Activated CD4-positive, alpha-beta T cell treated with anti-CD3 and anti-CD28 coated beads, Interleukin-2, Interleukin-4, amounts not matched to agents 100 ng/mL and 50 ng/mL, durations not matched to agents 16 hours and 8 hours (primary cell): ENCODE measurements at regions not wholly inside any gene's neighbourhood (a gene's known extent, or its start where the extent isn't known, plus 50 kb on each side); places are given as distances from the start of the nearest gene placed in this dataset.
"Not testable (repeated sequence)": the region's sequence is repeated elsewhere in the genome, so short reads cannot be mapped to it uniquely, and the experiment has no call there.

ENCODE experiments used
- DNase-seq: peaks from one replicate; pipeline ENCODE4 v3.0.0-alpha.2; 2020; ENCODE audit warnings: low spot score

DNA sequence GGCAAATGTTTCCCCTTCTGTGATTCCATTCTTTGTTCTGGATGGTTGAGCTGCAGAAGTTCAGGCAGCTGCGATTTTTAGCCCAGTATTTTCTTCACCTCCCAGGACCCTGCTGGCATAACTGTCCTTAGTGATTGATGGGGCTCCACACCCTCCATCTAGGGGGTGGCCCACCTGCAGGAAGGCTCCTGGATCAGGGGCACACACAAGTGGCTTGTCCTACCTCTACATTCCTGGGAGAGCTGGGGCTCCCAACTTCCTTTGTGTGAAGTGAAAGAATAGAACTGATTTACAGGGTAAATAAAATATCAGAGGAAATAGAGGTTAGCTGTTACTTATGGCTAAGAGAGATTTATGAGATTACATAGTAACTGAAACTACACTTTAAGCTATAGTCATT, 129.5 kb upstream of the MAP3K7 start:
- no peak for DNase-seq

DNA sequence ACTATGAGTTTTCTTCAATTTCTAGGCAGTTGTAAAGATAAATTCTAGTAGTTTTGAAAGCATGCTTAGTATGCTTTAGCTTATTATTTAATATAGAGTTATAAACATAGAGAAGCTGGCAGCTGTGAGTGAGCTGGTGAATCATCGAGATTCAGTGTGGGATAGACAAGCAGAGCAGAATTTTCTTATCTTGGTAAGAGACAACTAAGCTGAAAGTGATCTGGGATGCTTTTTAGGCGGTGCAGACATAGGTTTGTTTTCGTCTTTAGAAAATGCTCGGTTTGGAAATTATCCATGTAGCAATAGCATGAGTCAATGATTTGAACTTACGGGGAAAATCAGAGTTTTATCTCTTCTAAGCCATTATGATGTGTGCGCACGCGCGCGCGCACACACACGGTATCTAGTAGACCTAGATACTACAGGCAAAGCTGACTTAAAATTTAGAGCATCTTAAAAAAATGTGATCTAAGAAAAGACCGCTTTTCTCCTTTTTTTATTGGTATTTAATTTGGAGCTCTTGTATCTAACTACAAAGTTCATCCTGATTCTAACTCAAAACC, 128.3 kb upstream of the MAP3K7 start:
- DNase-seq = no peak

DNA sequence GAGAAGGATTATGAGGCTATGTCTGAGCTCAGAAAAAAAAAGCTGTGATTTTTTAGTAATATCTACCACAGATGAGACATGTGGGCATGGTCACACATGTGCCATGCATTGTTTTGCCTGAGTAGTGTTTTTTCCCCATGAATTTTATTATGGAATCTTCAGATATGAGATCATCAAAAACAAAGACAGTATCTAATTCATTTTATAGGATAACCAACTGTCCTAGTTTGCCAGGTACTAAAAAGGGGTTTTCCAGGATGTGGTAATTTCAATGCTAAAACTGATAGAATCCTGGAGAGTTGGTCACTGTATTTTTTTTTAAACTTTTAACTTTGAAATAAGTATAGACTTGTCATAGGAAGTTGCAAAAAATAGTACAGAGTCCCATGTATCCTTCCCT, 127.4 kb upstream of the MAP3K7 start:
- no peak for DNase-seq

DNA sequence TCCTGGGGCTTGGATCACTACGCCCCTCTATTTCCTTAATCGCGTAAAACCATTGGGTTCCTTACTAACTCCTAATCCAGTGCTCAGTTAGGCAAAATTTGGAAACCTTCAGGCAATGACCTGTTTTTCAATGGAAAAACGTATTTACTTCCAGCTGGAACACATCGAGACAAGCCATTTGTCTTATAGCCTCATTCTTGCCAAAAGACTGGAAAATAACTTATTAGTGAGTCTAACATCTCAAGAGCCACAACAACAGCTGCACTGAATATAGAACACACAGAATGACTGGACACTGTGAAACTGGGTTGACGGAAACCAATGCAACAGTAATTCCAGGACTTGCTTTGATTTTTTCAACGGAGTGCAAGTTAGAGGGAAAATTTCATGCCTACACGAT, 125.2 kb upstream of the MAP3K7 start:
- no peak for DNase-seq

DNA sequence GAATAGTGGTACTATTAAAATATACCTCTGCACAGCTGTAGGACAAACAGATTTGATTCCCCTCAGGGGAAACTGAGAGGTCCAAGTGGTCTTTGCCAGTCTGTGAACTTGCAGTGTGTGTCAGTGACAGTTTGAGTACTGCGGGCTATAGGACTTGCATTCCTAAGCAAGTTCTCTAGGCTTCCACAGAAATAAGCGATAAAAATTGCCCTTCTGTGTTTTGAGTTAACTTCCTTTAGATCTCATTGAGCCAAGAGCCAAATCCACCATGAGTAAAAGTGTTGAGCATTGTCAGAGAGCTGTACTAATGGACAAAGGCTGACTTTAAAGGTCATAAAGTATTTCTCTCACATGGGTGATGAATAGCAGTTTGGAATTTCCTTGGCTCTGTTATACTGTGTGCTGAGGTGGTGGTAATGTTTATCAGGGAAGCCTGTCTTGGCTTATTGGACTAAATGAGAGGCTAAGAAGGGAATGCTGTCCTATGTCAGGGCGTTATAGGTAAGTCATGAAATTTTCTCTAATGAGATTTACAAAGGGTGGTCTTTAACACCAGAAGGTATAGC, 122.6 kb upstream of the MAP3K7 start:
- DNase-seq = no peak

DNA sequence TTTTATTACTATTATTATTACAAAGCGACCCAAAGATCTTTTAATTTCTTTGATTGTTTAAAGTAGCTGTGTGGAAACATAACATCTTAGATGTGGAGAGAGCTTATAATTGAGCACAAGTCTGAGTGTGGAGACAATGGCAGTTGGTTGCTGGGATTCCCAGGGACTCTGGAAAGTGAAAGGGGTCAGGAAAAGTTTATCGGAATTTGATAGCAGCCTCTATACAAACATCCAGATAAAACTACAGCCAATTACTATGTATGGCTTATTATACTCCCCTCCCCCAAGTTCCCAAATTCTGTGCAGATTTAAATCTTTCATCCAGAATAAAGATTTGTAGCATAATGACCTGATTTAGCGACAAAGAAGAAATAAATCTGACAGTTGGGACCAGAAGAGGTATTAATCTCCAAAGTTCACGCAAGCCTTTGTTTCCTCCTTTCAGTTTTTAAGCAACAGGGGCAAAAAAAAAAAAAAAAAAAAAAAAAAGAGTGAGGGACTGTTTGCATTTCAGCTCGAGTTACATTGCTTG, 121.4 kb upstream of the MAP3K7 start:
- no peak for DNase-seq

DNA sequence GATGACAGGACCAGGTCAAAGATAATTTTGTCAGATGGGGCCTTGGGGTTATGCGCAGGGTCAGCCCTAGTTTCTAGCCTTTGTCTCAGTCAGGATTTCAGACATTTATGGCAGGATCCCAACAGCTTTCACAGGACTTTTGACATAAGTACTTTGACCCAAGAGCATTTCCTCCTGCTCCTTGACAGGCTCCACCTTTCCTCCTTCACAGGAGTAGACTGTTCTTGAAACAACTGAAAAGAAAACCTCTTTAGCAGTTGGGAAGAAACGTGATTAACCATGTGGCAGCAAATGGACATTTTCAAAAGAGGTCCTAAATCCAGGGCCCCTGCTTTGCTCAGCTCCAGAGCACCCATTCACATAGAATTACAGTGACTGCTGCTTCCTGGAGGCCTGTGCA, 120.4 kb upstream of the MAP3K7 start:
- DNase-seq = no peak

DNA sequence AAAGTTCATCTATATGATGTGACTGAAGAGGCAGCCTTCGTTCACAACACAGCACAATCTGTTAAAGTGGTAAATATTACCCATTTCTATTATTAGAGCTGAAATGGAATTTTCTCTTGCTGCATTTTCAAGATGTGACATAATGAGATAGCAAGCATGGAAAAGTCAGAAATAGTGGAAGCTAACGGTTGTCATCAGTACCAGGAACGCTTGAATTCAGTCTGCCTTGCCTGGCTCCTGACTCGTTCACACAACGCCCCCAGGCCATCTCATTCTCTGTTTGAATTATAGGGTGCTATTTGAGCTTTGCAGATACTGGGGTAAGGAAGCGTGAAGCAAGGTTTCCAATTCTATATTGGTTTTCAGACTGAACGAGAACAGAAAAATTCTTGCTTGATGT, 116.5 kb upstream of the MAP3K7 start:
- no peak for DNase-seq

DNA sequence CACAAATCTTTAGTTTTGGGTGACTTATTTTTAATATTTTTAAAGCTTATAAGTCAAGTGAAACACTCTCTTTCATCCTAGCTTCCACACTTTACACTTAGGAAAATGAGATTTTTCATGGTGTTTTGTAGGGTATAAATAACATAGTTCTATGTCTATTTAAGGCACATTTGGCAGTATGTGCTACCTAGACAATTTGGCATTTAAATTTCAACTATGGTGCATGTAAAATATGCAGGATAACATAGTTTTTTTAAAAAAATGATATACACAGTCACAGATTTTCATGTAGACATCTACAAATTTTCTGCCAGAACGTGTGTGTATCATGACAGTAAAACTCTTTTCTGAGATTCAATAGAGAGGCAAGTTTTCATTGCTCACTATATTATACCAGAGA, 115.1 kb upstream of the MAP3K7 start:
- no peak for DNase-seq

DNA sequence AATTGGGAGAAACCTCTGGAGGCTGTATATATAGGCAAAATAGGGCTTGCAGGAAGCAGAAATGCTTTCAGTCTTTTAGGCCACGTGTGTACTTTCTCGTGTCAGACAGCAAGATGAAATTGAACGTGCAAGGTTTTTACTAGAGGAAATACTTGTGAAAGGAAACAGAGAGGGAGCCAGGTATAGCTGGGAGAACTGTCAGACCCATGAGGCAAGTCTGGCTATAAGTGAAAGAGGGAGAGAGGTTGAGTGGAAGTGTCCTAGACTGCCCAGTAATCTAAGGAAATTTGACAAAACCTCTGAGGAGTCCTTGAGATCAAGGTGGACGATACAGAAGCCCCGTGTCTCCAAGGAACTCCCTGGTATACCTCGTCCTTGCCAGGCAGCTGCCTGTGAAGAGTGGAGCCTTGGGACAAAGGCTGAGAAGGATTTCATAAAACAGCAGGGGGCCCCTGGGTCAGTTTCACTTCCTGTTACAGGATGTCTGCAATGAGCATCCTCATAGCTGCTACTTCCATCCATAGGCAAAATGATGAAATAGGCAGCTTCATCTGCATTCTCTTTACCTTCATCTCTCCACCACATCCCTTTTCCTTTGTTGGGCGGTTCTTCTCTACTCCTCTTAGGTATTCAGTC, 114.4 kb upstream of the MAP3K7 start:
- DNase-seq = no peak

DNA sequence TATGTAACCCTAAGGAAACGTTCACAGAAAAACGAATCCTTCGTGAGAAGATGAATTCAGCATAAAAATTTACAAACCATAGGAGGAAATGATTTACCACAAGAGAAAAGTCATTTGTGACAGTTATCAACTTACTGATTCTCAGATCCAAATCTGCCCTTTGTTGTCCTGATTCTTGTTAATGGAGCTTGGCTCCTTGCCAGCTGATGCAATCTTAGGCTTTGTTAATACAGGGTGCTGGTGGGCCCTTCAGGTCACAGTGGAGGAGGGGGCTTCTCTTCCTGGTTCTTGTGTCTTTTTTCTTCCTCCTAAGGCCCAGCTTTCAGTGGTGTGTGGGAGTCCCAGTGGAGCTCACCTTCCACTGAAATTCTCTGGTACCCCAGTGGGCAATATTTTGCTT, 108.4 kb upstream of the MAP3K7 start:
- DNase-seq = no peak

DNA sequence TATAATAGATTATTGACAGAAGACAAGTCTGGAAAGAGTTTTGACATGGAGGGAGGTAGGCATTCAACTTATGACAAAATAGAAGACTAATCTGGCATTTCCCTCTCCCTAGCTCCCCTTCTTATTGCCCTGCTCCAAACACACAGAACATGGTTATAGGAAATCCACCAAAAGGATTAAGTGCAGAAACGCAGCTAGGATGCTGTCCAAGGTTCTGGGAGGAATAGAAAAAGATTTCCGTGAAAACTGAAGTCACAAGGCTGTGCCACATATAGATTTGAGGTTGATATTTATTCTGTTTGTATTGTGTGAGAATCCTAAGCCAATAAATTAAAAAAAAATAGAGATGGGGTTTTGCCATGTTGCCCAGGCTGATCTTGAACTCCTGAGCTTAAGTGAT, 107.9 kb upstream of the MAP3K7 start:
- DNase-seq = no peak

DNA sequence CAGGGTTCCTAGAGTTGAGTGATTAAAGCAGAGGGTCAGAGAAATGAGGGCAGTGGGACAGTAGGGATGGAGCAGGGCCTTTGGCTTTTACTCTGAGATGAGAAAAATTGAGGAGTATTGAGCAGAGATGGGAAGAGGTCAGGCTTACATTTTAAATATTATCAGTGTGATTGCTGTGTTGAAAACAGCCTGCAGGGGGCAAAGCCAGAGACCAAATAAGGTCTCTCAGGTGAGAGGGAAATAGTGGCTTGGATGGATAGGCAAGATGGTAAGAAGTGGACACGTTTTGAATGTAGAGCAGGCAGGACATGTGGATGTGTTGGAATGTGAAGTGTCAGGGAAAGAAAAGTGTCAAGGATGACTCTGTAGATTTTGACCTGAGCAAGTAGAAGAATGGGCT, 105.0 kb upstream of the MAP3K7 start:
- DNase-seq = no peak

DNA sequence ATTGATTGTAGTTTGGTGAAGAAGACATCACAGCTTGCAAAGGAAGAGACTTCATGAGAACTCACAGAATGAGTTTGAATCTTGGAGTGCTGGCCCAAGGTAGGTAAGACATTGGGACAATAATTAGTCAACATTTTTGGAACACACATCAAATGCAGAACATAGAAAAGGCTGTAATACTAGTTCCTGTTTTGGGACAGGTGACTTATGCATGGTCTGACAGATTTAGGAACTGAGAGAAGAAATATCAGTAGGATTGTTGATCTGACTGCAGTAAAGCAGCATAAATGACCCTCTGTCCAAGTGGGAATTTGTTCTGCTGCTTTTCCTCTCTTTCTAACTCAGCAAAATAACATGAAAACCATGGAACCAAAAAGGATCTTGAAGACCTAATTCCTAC, 102.3 kb upstream of the MAP3K7 start:
- no peak for DNase-seq

DNA sequence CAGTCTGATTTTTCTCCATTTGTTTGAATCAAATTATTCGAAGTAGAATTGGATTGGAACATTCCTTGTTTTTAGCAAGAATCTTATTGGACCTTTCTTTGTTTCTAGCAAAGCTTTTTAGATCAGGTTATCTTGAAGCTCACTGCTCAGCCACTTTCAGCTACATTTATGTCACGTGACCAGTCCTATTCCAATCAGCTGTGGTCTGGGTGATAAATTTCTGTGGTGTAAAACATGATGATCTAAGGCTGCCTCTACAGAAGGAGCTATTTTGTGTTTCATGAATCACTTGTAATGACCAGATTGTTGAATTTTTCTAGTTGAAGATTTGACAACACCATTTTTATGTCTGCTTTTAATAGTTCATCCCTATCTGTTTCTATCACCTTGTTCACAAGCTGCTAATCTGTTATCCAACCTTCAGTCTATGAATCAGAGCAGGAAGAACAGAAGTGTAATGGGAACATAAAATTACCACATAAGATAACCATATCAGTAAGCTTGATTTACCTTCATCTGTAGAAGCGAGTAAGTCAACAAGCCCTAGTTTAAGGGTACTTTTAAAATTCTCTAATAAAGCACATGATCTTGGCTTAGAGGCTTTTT, 101.0 kb upstream of the MAP3K7 start:
- DNase-seq = no peak

DNA sequence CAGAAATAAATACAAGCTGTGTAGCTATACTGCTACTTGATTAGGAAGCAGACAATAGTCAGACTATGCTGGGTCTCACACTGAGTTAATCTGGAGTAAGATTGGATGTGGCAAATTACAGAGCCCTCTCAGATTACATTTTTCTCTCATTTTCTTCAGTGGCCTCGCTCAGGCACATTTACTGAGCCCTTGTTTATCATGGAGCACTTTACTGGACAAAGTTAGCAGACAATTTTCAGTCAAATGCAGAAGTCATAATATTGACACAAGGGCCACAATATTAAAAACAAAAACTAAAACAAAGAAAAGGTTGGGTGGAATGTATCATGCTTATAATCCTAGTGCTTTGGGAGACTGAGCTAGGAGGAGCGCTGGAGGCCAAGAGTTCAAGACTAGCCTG, 95.0 kb upstream of the MAP3K7 start:
- DNase-seq = no peak

DNA sequence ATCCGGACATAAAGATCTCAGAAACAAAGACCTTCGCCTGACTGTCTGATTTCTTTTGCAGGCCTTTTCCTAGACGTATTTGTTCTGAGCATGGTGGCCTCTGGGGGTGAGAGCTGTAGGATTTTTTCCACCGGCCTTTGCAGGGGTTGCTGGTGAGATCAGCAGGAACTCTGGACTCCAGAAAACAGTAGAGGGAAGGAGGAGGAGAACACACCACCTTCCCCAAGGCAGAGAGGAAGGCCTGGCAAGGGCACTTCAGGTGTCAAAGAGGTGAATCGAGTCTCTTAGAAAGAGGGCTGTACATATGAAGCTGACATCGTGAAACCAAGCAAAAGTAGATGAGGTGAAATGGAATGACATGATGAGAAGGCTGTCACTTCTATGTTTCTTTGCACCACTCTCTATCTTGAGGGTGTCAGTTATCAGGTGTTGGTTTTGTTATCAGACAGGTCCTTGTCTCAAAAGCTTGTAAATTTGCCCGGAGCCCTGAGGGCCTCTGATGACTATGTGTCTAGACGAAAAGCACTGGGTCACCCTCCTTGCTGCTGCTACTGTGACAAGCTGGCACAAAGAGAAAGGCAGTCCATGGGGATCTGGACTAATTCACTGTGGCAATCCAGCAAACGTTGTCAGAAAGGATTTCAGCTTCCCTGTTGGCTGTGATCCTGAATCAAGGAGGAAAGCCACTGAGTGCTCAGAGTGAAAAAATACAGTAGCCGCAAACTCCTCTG, 91.3 kb upstream of the MAP3K7 start:
- DNase-seq = no peak

DNA sequence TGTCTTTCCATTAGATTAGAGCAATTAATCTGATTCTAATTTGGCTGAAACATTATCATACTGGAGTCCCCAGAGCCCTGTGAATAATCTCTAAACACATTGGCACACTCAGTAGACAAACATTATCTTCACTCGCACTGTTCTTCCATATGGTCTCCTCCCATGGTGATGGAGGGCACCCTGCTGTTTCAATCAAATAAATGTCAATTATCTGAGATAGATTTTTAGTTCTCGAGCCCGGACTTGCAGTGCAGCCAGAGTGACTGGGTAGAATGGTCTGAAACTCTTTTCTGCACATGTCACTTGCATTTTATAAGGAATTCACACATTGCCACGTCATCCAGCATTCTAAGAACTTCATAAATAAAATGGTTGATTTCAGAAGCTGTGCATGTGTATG, 90.6 kb upstream of the MAP3K7 start:
- DNase-seq = no peak

DNA sequence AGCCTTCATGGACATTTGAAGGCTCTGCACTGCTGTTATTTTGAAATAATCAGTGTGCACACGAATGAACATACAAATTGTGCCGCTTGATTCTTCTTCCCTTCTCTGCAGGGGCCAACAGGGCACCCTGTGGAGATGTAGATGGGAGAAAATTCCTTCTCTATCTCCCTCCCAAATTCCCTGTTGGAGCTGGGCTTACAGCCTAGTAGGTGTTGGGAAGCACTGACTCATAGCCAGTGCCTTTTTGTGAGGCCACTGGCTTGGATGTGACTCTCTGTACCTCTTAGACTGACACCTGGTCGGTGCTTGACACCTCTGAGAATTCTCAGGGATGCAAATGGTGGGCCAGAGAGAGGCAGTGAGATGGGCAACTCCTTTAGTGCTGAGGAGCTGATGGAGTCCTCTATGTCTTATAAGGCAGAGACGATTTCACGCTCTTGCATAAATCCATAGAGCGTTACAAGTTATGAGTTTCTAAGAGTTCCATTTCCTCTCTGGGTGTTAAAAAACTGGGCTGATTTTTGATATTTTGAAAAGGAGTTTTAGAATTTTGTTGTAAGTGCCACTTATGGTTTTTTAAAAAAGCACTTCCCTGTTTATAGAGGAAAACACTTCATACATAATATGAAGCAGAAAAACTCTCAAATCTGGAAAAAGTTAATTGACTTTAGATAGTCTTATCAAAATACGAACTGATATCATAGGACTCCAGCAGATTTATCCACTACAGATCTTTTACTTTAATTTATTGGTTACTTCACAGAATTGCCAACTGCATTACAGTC, 89.8 kb upstream of the MAP3K7 start:
- no peak for DNase-seq

DNA sequence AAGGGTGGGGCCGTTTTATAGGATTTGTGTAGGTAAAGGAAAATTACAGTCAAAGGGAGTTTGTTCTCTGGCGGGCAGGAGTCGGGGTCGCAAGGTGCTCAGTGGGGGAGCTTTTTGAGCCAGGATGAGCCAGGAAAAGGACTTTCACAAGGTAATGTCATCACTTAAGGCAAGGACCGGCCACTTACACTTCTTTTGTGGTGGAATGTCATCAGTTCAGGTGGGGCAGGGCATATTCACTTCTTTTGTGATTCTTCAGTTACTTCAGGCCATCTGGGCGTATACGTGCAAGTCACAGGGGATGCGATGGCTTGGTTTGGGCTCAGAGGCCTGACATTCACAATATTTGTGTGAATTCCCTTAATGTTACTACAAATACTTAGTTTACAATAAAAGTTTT, 88.2 kb upstream of the MAP3K7 start:
- DNase-seq = not testable (repeated sequence)

DNA sequence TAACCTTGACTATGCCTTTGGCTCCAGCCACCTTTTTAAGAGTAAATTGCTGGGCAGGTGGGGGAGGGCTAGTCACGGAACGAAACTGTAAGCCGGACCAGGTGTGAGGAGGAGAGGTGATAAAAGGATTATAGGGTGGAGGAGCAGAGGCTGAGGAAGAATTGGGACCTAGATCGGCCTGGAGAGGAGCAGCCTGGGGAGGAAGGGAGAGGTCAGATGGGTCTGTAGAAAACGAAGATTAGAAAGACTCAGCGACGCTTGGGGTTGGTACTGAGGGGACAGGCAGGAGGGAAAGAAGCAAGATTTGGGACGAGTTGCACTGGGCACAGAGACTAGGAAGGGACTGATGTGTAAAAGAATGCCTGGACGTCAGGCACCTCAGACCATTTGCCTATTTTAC, 87.2 kb upstream of the MAP3K7 start:
- not testable (repeated sequence) for DNase-seq

DNA sequence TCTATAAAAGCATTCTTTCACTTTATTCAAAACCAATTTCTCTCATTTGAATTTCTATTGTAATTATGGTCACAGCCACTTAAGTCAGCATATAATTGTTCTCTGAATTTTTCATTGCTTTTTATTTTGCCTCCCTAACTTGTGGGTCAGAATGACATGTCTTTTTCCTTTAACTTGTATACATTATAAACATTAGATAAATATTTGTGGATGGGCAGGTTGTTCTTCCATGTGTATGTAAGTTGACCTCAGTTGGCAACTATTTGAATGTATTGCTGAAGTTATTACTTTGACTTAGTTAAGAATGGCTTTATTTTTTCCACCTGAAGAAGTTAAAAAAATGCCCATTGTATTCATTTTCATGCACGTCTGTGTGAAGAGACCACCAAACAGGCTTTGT, 83.0 kb upstream of the MAP3K7 start:
- no peak for DNase-seq
